ENCODE measurements at regions not wholly inside any gene's neighbourhood (a gene's known extent, or its start where the extent isn't known, plus 50 kb on each side); places are given as distances from the start of the nearest gene placed in this dataset.
A peak's percentile ranks its signal among the peaks of the same experiment; 100 is the strongest.

DNA sequence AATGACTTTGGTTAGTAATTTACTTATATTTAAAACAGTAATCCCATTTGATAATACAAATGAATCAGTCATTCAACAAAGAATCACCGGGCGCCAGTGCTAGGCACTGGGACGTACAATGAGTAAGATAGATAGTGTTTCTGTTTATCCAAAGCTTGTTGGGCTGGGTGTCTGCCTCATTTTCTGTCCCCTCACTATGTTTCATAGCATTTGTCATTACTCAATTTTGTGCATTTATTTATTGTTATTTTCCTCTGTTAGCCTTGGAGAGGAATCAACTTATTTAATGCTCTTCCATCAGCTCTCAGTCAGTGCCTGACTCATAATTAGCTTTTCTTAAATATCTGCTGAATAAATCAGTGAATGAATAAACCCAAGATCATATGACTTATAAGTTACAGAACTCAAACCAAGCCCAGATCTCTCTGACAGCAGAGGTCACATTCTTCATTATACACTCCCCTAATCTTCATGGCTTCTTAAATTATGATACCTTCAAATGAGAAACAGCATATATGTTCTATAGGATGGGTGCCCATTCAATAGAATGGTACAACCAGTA lies 86.2 kb downstream of the TSPAN8 start:
- no peak for DNase-seq (ENCODE audit: low read depth)
- H3K4me3 ChIP-seq (ENCODE audit: low read depth, low read length) = no peak overlapping the region
- TF ChIP-seq, protein P1, sequence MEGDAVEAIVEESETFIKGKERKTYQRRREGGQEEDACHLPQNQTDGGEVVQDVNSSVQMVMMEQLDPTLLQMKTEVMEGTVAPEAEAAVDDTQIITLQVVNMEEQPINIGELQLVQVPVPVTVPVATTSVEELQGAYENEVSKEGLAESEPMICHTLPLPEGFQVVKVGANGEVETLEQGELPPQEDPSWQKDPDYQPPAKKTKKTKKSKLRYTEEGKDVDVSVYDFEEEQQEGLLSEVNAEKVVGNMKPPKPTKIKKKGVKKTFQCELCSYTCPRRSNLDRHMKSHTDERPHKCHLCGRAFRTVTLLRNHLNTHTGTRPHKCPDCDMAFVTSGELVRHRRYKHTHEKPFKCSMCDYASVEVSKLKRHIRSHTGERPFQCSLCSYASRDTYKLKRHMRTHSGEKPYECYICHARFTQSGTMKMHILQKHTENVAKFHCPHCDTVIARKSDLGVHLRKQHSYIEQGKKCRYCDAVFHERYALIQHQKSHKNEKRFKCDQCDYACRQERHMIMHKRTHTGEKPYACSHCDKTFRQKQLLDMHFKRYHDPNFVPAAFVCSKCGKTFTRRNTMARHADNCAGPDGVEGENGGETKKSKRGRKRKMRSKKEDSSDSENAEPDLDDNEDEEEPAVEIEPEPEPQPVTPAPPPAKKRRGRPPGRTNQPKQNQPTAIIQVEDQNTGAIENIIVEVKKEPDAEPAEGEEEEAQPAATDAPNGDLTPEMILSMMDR (conservative IDR thresholded peaks at IDR 0.05; ENCODE audit: low read depth, low read length) = no peak

DNA sequence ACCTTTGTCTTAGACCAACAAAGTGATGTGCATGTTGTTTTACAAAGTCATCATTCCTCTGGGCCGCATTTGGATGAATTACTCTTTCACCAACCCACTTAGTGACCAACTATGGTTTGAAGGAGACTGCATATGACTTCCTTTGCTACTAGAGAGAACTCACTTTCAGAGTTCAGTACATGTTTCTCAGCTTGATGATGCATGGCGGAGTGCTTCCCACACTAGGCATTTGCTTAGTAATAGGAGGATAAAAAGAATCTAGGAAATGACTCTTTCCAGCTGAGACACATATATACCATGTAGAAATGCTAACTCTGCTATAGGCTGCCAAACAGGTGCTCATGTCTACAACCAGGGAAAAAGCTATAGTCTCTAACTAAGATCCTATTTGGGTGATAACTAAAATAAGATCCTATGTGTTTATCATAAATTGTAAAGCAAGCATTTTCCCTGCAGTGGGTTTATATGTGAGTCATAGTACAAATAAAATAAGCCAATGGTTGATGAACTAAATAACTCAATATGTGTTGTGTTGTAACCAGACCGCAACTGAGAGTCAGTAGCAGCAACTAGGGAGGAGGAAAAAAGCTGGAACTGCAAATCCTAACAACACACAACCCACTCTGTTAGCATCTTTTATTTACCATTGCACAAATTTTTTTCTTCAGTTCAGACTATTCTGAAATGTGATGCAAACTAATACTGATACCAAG lies 87.2 kb downstream of the TSPAN8 start:
- H3K4me3 ChIP-seq (ENCODE audit: low read depth, low read length) = no peak overlapping the region
- no peak for DNase-seq (ENCODE audit: low read depth)
- TF ChIP-seq, protein P1 (conservative IDR thresholded peaks at IDR 0.05; ENCODE audit: low read depth, low read length) = no peak

DNA sequence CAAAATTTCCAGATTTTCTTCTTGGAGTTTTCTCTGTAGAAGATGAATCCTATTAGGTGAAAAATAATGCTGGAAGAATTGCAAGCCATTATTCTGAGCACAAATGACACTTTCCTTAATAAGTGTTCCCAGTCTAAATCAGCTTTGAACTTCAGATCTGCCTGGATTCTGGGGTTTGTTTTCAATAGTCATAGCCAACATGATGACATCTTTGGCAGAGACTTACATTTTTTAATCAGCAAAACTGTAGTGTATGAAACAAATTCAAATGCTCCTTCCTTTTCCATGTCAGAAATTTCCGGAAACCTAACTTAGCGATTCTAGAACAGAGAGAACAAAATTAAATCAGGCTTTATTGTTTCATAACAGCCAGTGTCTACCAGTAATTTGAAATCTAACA lies 88.5 kb downstream of the TSPAN8 start:
- H3K4me3 ChIP-seq (ENCODE audit: low read depth, low read length) = no peak overlapping the region
- no peak for DNase-seq (ENCODE audit: low read depth)
- TF ChIP-seq, protein P1 (conservative IDR thresholded peaks at IDR 0.05; ENCODE audit: low read depth, low read length) = no peak

DNA sequence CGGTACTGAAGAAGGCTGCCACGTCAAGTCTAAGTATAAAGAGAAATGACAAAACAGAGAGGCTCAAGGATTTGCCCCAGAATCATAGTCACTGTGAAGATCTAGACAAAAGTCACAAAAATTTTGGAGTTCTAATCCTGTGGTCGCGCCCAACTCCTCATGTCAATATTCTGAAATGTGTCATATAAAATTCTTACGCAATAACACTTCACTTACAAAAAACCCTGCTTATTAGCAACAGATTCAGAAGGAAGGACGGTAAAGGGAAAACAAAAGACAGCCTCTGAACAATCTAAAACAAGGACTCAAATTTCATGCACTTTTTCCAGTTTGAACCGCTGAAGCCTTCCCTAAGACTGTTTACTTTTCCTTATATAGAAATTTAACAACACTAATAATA lies 94.7 kb downstream of the TSPAN8 start:
- TF ChIP-seq, protein P1 (conservative IDR thresholded peaks at IDR 0.05; ENCODE audit: low read depth, low read length) = no peak
- DNase-seq (ENCODE audit: low read depth) = no peak
- no peak overlapping the region for H3K4me3 ChIP-seq (ENCODE audit: low read depth, low read length)

DNA sequence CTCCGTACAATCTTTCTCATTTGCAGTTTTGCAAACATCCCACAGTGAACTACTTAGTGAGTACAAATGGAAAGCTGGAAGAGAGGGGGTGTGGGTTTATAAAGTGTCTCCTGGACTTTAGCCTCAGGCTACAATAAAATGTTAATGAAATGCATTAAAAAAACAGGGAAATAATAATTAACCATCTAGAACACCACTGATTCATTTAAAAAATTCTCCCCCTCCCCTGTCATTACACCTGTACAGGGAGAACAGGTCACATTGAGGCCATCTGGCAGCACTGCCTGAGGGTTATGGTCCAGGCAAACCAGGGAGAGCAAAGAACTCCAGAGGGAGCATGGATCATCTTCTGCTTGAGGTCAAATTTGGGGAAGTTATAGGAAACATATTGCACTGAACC lies 96.3 kb downstream of the TSPAN8 start:
- no peak overlapping the region for H3K4me3 ChIP-seq (ENCODE audit: low read depth, low read length)
- DNase-seq (ENCODE audit: low read depth) = peak; percentile 49
- TF ChIP-seq, protein P1 (conservative IDR thresholded peaks at IDR 0.05; ENCODE audit: low read depth, low read length) = no peak

DNA sequence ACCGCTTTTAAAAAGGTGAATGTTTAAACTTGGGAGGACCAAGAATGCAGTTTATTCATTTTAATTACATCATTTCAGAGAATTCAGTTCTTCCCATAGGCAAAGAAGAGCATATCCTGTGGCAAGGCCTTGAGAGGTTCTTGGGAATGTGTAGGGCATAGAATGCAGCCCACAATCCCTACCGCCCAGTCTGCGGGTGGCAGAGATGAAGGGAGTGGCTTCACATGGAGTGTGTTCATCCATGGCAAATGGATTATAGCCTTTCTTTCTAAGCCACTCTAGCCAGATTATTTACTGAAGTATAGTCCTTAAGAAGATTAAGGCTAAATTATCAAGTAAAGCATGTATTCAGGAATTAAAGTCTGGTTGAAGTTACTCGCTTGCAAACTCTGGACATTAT lies 97.4 kb downstream of the TSPAN8 start:
- DNase-seq (ENCODE audit: low read depth) = no peak
- H3K4me3 ChIP-seq (ENCODE audit: low read depth, low read length) = no peak overlapping the region
- TF ChIP-seq, protein P1 (conservative IDR thresholded peaks at IDR 0.05; ENCODE audit: low read depth, low read length) = no peak

DNA sequence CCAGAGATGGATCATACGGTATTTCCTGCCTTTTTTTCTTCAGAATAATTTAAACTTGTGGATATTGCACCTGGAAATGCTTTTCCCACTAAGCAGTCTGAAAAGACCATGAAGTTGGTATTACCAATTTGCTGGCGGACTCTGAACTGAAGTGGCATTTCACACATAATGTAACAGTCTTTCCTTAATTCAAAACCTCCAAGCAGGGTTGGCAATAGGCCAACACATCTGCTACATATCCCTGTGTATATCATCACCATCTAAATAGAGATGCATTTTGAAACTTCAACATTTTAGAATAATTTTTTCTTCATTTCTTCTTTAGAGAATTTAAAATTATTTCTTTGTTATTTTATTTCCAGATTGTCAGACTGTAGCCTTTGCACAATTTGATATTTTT lies 100.5 kb downstream of the TSPAN8 start:
- no peak for DNase-seq (ENCODE audit: low read depth)
- TF ChIP-seq, protein P1 (conservative IDR thresholded peaks at IDR 0.05; ENCODE audit: low read depth, low read length) = no peak
- no peak overlapping the region for H3K4me3 ChIP-seq (ENCODE audit: low read depth, low read length)

Measured in epithelial cell of proximal tubule (primary cell).